T-cell (primary cell): ENCODE measurements at regions not wholly inside any gene's neighbourhood (a gene's known extent, or its start where the extent isn't known, plus 50 kb on each side); places are given as distances from the start of the nearest gene placed in this dataset.
"Not testable (repeated sequence)": the region's sequence is repeated elsewhere in the genome, so short reads cannot be mapped to it uniquely, and the experiment has no call there.

Experiments
- ATAC-seq, 4 experiments: fragments of 200-7000 bp in 3 of 4; fragments of 150-1000 bp in 1 of 4; cut with Tn5 transposase; replicated peaks in 1 of 4; 1 replicate in 3 of 4; 2 replicates in 1 of 4; pipeline ENCODE4 v1.10.0; 2021; ENCODE audit warnings: moderate library complexity in 3 of 4, mild to moderate bottlenecking in 2 of 4, moderate number of reproducible peaks in 1 of 4
- CTCF ChIA-PET, 2 donors: fragments of 300-600 bp; sonication (Branson Sonifier 250); formaldehyde crosslinking; loops; one replicate each; lab custom pipeline; 2022; ENCODE audit warnings: antibody characterized with exemption in 2 of 2; lab: Charles Lee
- POLR2A ChIA-PET, 2 donors: fragments of 300-600 bp; sonication (Branson Sonifier 250); formaldehyde crosslinking; loops; one replicate each; lab custom pipeline; 2022; ENCODE audit warnings: antibody characterized with exemption in 2 of 2; lab: Charles Lee
- DNase-seq, 35 experiments: peaks; one replicate each; pipeline versions ENCODE4 v3.0.0 to v3.0.0-alpha.2; 2013 to 2023
- H3K27ac ChIP-seq: one replicate; pipeline ENCODE4 v1.5.1; 2013; ENCODE audit warnings: low read length
- H3K27me3 ChIP-seq, 2 experiments: replicated peaks in 1 of 2; 1 replicate in 1 of 2; 2 replicates in 1 of 2; pipeline versions ENCODE4 v1.6.1 to v1.7.0; 2013; ENCODE audit warnings: low read length in 1 of 2, mixed read lengths in 1 of 2; ENCODE audit not compliant: control insufficient read depth in 2 of 2, insufficient read depth in 2 of 2; ENCODE audit errors: extremely low read depth in 1 of 2
- H3K36me3 ChIP-seq, 2 donors: 1 replicate in 1 of 2; 2 replicates in 1 of 2; pipeline versions ENCODE4 v1.6.1 to v1.7.0; 2013; ENCODE audit warnings: low read length in 1 of 2; ENCODE audit not compliant: control insufficient read depth in 2 of 2, insufficient read depth in 1 of 2; ENCODE audit errors: extremely low read depth in 1 of 2
- H3K4me1 ChIP-seq, 2 experiments: 1 replicate in 1 of 2; 2 replicates in 1 of 2; pipeline versions ENCODE4 v1.6.1 to v1.7.0; 2013; ENCODE audit warnings: low read length in 2 of 2, mixed read lengths in 1 of 2; ENCODE audit not compliant: insufficient read depth in 2 of 2, control insufficient read depth in 1 of 2; ENCODE audit errors: extremely low read depth in 1 of 2
- H3K4me3 ChIP-seq, 2 donors: 1 replicate in 1 of 2; 2 replicates in 1 of 2; pipeline versions ENCODE4 v1.5.1 to v1.7.0; 2013; ENCODE audit warnings: mild to moderate bottlenecking in 2 of 2, low read length in 1 of 2, moderate library complexity in 1 of 2; ENCODE audit not compliant: control insufficient read depth in 1 of 2; ENCODE audit errors: extremely low read depth in 1 of 2
- H3K9me3 ChIP-seq: 2 replicates; pipeline ENCODE4 v1.7.0; 2013
- H3K27ac Mint-ChIP-seq, 2 donors: one replicate each; pipeline ENCODE4 v1.8.0; 2020 to 2021; ENCODE audit warnings: mild to moderate bottlenecking in 2 of 2, mixed read lengths in 2 of 2
- H3K27me3 Mint-ChIP-seq, 2 donors: one replicate each; pipeline ENCODE4 v1.8.0; 2021 to 2022; ENCODE audit warnings: mixed read lengths in 2 of 2
- H3K36me3 Mint-ChIP-seq: one replicate; pipeline ENCODE4 v1.8.0; 2021; ENCODE audit warnings: mixed read lengths
- H3K4me1 Mint-ChIP-seq, 3 donors: one replicate each; pipeline ENCODE4 v1.8.0; 2020 to 2022; ENCODE audit warnings: mixed read lengths in 3 of 3, mild to moderate bottlenecking in 1 of 3
- H3K4me3 Mint-ChIP-seq, 3 donors: one replicate each; pipeline ENCODE4 v1.8.0; 2020 to 2022; ENCODE audit warnings: mild to moderate bottlenecking in 3 of 3, mixed read lengths in 3 of 3, moderate library complexity in 3 of 3
- H3K9me3 Mint-ChIP-seq, 3 donors: one replicate each; pipeline ENCODE4 v1.8.0; 2020 to 2022; ENCODE audit warnings: mixed read lengths in 3 of 3
- WGBS: methylation state at CpG from one replicate; pipeline ENCODE4 v1.1.5; 2013; ENCODE audit warnings: missing lambda C conversion rate; ENCODE audit not compliant: insufficient coverage; 5-methylcytosine and 5-hydroxymethylcytosine counted together

GRCh38 chr1:232313876-232314275, 316.1 kb downstream of the SIPA1L2 start:
- H3K9me3 ChIP-seq, H3K27me3 ChIP-seq, ATAC-seq, DNase-seq, H3K27ac ChIP-seq, H3K4me3 Mint-ChIP-seq, CTCF ChIA-PET, H3K4me1 Mint-ChIP-seq, H3K36me3 ChIP-seq, H3K4me1 ChIP-seq, H3K27me3 Mint-ChIP-seq, H3K36me3 Mint-ChIP-seq, H3K27ac Mint-ChIP-seq, H3K4me3 ChIP-seq: not testable (repeated sequence)
- POLR2A ChIA-PET, result interaction anchor here in 1 of 2 donors (0.6 kb wide), 1 partner anchor 451 kb away, joined by 11 read pairs; no protein-coding TSS in a partner anchor
- WGBS, result 89% methylated on average over 10 of the region's 15 CpGs
- peaks cover 8 to 18% (median 10%) of the 10 kb centered on the region in 3 donors for H3K9me3 Mint-ChIP-seq

GRCh38 chr1:232310541-232310940, 319.4 kb downstream of the SIPA1L2 start:
- H3K36me3 Mint-ChIP-seq, result peaks cover 6% of the 10 kb centered on the region
- ATAC-seq (no peak), DNase-seq (no peak)
- no peak overlapping the region for H3K27ac Mint-ChIP-seq
- H3K4me1 Mint-ChIP-seq, result no peaks in the 10 kb centered on the region
- Histone ChIP-seq H3K36me3 (no peaks in the 10 kb centered on the region), H3K9me3 (no peaks in the 10 kb centered on the region), H3K27me3 (peaks cover 5 to 7% of the 10 kb centered on the region in 2 experiments), H3K4me1 (no peaks in the 10 kb centered on the region), H3K27ac (no peak overlapping the region), H3K4me3 (no peak overlapping the region)
- H3K9me3 Mint-ChIP-seq, result peaks cover 8 to 18% (median 10%) of the 10 kb centered on the region in 3 donors
- WGBS, result 73% methylated on average over 2 of the region's 5 CpGs
- H3K27me3 Mint-ChIP-seq, result peaks cover 9 to 19% of the 10 kb centered on the region in 2 donors
- CTCF ChIA-PET, result no interaction called here
- H3K4me3 Mint-ChIP-seq, result no peak overlapping the region
- POLR2A ChIA-PET, result no interaction called here

DNA sequence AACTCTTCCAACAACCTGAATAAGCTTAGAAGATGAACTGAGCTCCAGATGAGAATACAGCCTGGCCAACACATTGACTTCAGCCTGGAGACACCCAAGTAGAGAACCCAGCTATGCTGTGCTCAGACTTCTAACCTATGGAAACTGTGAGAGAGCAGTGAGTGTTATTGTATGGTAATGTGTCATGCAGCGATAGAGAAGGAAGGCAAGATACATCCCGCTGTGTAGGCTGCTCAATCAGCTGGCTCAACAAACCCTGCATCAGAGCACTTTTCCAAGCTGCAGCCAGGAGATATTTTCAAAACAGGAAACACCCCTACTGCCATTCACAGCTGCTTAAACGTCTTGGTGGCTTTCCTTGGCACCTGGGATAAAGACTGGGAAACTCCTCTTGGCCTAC, 321.3 kb downstream of the SIPA1L2 start:
- CTCF ChIA-PET, result no interaction called here
- H3K9me3 Mint-ChIP-seq, result peaks cover 7 to 14% (median 8%) of the 10 kb centered on the region in 3 donors
- H3K27ac Mint-ChIP-seq, result no peak overlapping the region
- POLR2A ChIA-PET, result no interaction called here
- H3K4me1 Mint-ChIP-seq, result no peaks in the 10 kb centered on the region
- Histone ChIP-seq H3K4me3 (no peak overlapping the region), H3K9me3 (no peaks in the 10 kb centered on the region), H3K27ac (no peak overlapping the region), H3K36me3 (no peaks in the 10 kb centered on the region), H3K27me3 (peaks cover 5 to 7% of the 10 kb centered on the region in 2 experiments), H3K4me1 (no peaks in the 10 kb centered on the region)
- 0% methylated on average over 1 of the region's 3 CpGs for WGBS
- peaks cover 9 to 30% of the 10 kb centered on the region in 2 donors for H3K27me3 Mint-ChIP-seq
- ATAC-seq, result no peak
- no peak overlapping the region for H3K4me3 Mint-ChIP-seq
- peaks cover 6% of the 10 kb centered on the region for H3K36me3 Mint-ChIP-seq
- no peak for DNase-seq

- ATAC-seq (no peak), DNase-seq (no peak)
- no peak overlapping the region for H3K4me3 Mint-ChIP-seq
- Histone ChIP-seq H3K36me3 (no peaks in the 10 kb centered on the region), H3K4me1 (no peaks in the 10 kb centered on the region), H3K27me3 (peaks cover 5 to 7% of the 10 kb centered on the region in 2 experiments), H3K9me3 (no peaks in the 10 kb centered on the region), H3K4me3 (no peak overlapping the region), H3K27ac (no peak overlapping the region)
- ChIA-PET CTCF (no interaction called here), POLR2A (interaction anchor here (0.6 kb wide), 2 partner anchors 57 to 85 kb away, joined by 3 read pairs; no protein-coding TSS in a partner anchor)
- H3K27me3 Mint-ChIP-seq, result peaks cover 9 to 36% of the 10 kb centered on the region in 2 donors
- peaks cover 0 to 4% (median 0%) of the 10 kb centered on the region in 3 donors for H3K9me3 Mint-ChIP-seq
- no peaks in the 10 kb centered on the region for H3K4me1 Mint-ChIP-seq
- WGBS, result no CpG with 5 or more reads among the region's 5 CpGs
- no peak overlapping the region for H3K27ac Mint-ChIP-seq
- H3K36me3 Mint-ChIP-seq, result no peaks in the 10 kb centered on the region
These were observed 322.5 kb downstream of the SIPA1L2 start for GRCh38 chr1:232307296-232308017.

- no peaks in the 10 kb centered on the region for H3K4me1 ChIP-seq
- CTCF ChIA-PET, result no interaction called here
- Mint-ChIP-seq H3K27ac (no peak overlapping the region), H3K36me3 (no peaks in the 10 kb centered on the region), H3K4me1 (no peaks in the 10 kb centered on the region), H3K4me3 (no peak overlapping the region), H3K9me3 (no peaks in the 10 kb centered on the region), H3K27me3 (peaks cover 9 to 43% of the 10 kb centered on the region in 2 donors)
- no peaks in the 10 kb centered on the region for H3K36me3 ChIP-seq
- ATAC-seq (no peak), DNase-seq (no peak)
- peaks cover 5 to 9% of the 10 kb centered on the region in 2 experiments for H3K27me3 ChIP-seq
- H3K4me3 ChIP-seq, result no peak overlapping the region
- H3K27ac ChIP-seq, result no peak overlapping the region
- no peaks in the 10 kb centered on the region for H3K9me3 ChIP-seq
- WGBS, result 72% methylated on average over 4 of the region's 8 CpGs
- POLR2A ChIA-PET, result no interaction called here
These were observed 323.5 kb downstream of the SIPA1L2 start for GRCh38 chr1:232306269-232306961.

DNA sequence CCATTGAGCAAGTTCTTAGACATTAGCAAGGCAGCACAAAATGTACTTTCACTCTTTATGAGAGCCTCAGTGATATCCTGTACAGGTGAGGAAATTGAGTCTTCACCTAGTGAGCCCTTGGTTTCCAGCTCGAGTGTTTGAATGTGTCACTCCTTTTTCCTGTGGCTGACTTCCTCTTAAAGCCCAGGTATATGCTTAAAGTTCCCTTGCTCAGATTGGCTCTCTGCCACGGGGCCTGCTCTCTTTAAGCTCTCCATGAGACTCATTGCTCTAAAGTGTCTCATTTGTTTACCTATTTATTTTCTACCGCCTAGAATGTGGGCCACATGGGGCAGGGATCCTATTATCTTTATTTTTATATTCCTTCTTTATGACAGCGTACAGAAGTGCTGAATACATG, 324.9 kb downstream of the SIPA1L2 start:
- POLR2A ChIA-PET, result no interaction called here
- peaks cover 5 to 13% of the 10 kb centered on the region in 2 experiments for H3K27me3 ChIP-seq
- DNase-seq, result no peak
- Mint-ChIP-seq H3K27me3 (peaks cover 13 to 45% of the 10 kb centered on the region in 2 donors), H3K9me3 (no peaks in the 10 kb centered on the region), H3K4me3 (no peak overlapping the region), H3K27ac (no peak overlapping the region), H3K4me1 (no peaks in the 10 kb centered on the region), H3K36me3 (no peaks in the 10 kb centered on the region)
- no peak overlapping the region for H3K27ac ChIP-seq
- 70% methylated on average over 2 of the region's 4 CpGs for WGBS
- no peak overlapping the region for H3K4me3 ChIP-seq
- ATAC-seq, result no peak
- no peaks in the 10 kb centered on the region for H3K36me3 ChIP-seq
- CTCF ChIA-PET, result no interaction called here
- no peaks in the 10 kb centered on the region for H3K4me1 ChIP-seq
- no peaks in the 10 kb centered on the region for H3K9me3 ChIP-seq
